ACC112 (cell line): ENCODE measurements at regions not wholly inside any gene's neighbourhood (a gene's known extent, or its start where the extent isn't known, plus 50 kb on each side); places are given as distances from the start of the nearest gene placed in this dataset.

Experiments
- H2AFZ ChIP-seq: fragments of 200-600 bp; sonication (generic); one replicate; pipeline ENCODE4 v1.6.0; 2017; ENCODE audit warnings: antibody characterized with exemption, low read length; ENCODE audit not compliant: unreplicated experiment
- H3K27ac ChIP-seq: fragments of 200-600 bp; sonication (generic); 2 replicates; pipeline ENCODE4 v1.5.1; 2014; ENCODE audit warnings: low read depth, mild to moderate bottlenecking, antibody characterized with exemption, low read length, moderate library complexity
- H3K27me3 ChIP-seq: fragments of 200-600 bp; sonication (generic); 2 replicates; pipeline ENCODE4 v1.6.1; 2014; ENCODE audit warnings: mild to moderate bottlenecking, antibody characterized with exemption, low read length, moderate library complexity, mixed read lengths; ENCODE audit not compliant: insufficient read depth
- H3K36me3 ChIP-seq: fragments of 200-600 bp; sonication (generic); 2 replicates; pipeline ENCODE4 v1.6.1; 2016; ENCODE audit warnings: mild to moderate bottlenecking, antibody characterized with exemption, low read length, moderate library complexity, mixed read lengths; ENCODE audit not compliant: insufficient read depth
- H3K4me1 ChIP-seq: fragments of 200-600 bp; sonication (generic); one replicate; pipeline ENCODE4 v1.6.1; 2016; ENCODE audit warnings: low read length, mixed read lengths; ENCODE audit not compliant: insufficient read depth, unreplicated experiment, control insufficient read depth
- H3K4me3 ChIP-seq: fragments of 200-600 bp; sonication (generic); 2 replicates; pipeline ENCODE4 v1.5.1; 2014; ENCODE audit warnings: mild to moderate bottlenecking, low read depth, low read length
- H3K79me2 ChIP-seq: fragments of 200-600 bp; sonication (generic); one replicate; pipeline ENCODE4 v1.6.0; 2016; ENCODE audit warnings: low read length; ENCODE audit not compliant: control insufficient read depth, unreplicated experiment, insufficient read depth

DNA sequence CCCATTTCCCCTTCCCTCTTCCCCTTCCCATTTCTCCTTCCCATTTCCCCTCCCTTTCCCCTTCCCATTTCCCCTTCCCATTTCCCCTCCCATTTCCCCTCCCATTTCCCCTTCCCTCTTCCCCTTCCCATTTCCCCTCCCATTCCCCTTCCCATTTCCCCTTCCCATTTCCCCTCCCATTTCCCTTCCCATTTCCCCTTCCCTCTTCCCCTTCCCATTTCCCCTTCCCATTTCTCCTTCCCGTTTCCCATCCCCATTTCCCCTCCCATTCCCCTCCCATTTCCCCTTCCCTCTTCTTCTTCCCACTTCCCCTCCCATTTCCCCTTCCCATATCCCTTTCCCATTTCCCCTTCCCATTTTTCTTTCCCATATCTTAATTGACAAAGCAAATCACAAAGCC, 109.0 kb downstream of the OLFM1 start:
- peaks cover 35% of the 10 kb centered on the region for H3K27me3 ChIP-seq
- H3K79me2 ChIP-seq = no peaks in the 10 kb centered on the region
- no peaks in the 10 kb centered on the region for H3K36me3 ChIP-seq
- H3K27ac ChIP-seq = no peak overlapping the region
- no peak overlapping the region for H2AFZ ChIP-seq
- no peak overlapping the region for H3K4me3 ChIP-seq
- no peaks in the 10 kb centered on the region for H3K4me1 ChIP-seq

DNA sequence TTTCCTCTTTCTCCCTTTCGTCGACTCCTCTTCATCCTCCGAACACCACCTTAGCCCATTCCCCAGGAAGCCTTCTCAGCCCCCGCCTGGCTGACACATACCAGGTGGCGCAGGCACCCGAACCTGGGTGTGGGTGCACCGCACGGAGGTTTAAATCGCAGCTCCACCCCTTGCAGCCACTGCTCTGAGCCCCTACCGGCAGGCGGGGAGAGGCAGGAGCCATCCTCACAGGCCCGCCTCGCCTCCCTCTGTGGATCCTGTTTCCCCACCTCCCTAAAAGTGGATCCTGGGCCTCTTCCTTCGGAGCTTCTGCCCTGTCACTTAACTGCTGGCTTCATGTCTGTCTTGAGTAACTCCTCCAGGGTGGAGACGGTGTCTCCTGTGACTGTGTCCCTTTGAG, 110.7 kb downstream of the OLFM1 start:
- Histone ChIP-seq H3K4me3 (no peak overlapping the region), H3K27ac (no peak overlapping the region), H3K36me3 (no peaks in the 10 kb centered on the region), H3K27me3 (peaks cover 38% of the 10 kb centered on the region), H2AFZ (no peak overlapping the region), H3K79me2 (no peaks in the 10 kb centered on the region), H3K4me1 (no peaks in the 10 kb centered on the region)

DNA sequence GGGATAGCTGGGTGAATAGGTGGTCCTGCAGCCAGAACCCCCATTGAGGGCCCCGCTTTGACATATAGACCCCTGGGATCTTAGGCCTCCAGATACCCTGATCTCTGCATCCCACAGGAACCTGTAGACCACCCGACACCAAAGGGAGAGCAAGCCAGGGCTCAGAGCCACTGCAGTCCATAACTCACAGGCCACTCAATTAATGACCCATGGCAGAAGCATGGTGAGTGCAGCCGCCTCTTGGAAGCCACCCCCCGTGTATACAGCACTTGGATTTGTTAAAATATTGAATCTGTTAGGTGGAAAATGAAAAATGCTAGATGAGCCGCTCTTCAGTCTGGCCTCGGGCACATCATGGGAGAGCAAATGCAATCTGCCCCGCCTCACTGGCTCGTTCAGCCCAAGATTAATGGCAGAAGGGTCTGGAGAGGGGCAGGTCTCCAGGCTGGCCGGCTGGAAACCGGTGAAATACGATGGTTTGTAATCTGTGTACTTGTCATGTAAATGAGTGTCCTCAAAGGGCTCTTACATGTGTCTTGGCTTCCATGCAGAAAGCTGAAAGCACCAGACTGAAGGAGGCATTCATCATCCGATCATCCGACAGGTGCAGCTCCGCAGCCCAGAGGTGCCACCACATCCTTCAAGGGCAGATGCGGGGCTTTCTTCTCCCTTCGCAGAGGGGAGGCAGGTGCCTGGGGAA, 111.3 kb downstream of the OLFM1 start:
- Histone ChIP-seq H3K4me3 (no peak overlapping the region), H3K36me3 (no peaks in the 10 kb centered on the region), H3K27me3 (peaks cover 38% of the 10 kb centered on the region), H2AFZ (no peak overlapping the region), H3K27ac (no peak overlapping the region), H3K79me2 (no peaks in the 10 kb centered on the region), H3K4me1 (no peaks in the 10 kb centered on the region)

DNA sequence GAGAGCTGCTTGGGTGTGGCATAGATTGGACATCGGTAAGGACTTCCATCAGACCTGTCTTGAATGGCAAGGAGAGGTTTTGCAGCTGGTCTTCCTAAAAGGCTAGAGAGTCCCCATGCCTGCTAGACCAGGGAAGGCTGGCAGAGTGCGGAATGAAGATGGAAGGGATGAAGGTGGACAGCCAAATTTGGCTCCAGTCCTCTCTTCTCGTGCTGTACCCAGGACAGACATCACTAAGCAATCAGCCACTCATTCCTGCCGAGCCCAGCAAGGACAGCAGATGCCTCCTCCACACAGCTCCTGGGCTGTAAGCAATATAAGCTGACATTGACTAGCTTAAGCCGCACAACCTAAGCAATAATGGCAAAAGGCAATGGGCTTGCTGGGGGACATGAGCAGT, 112.0 kb downstream of the OLFM1 start:
- H3K27ac ChIP-seq = no peak overlapping the region
- no peak overlapping the region for H3K4me3 ChIP-seq
- no peaks in the 10 kb centered on the region for H3K4me1 ChIP-seq
- peaks cover 33% of the 10 kb centered on the region for H3K27me3 ChIP-seq
- no peak overlapping the region for H2AFZ ChIP-seq
- H3K36me3 ChIP-seq = no peaks in the 10 kb centered on the region
- H3K79me2 ChIP-seq = no peaks in the 10 kb centered on the region

DNA sequence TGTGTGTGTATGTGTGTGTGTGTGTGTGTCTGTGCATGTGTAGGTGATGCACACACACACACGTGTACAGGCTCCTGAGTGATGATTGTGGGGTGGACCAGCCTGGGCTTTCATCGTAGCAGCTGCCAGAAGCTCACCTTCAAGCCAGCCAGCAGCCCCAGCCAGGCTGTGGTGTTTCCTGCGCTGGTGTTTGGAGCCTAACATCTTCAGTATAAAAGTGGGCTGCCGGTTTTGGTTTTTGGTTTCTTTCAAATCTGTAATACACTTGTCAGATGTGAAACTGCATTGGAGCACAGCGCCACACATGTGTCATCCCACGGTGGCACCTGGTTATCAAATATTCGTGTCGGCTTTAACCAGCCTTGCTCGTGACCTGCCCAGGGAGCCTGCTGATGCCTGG, 114.2 kb downstream of the OLFM1 start:
- Histone ChIP-seq H3K27me3 (peaks cover 38% of the 10 kb centered on the region), H3K79me2 (no peaks in the 10 kb centered on the region), H2AFZ (no peak overlapping the region), H3K4me1 (no peaks in the 10 kb centered on the region), H3K27ac (no peak overlapping the region), H3K4me3 (no peak overlapping the region), H3K36me3 (no peaks in the 10 kb centered on the region)

DNA sequence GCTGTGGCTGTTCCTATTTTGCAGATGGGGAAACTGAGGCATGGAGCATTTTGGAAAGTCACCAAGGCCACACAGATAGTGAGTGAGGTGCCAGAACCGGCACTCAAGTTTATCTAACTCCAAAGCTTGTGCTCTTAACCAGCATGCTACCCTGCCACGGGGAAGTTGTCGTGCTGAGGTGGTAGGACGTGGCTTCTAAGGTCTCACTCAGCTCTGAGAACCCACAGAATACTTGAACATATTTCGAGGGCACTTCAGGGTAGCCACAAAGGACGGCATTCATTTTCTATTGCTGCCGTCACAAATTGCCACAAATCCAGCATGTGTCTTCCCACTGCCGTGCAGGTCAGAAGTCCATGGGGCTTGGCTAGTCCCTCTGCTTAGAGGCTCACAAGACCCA, 116.7 kb downstream of the OLFM1 start:
- Histone ChIP-seq H3K27me3 (peaks cover 35% of the 10 kb centered on the region), H3K4me3 (no peak overlapping the region), H3K4me1 (no peaks in the 10 kb centered on the region), H3K79me2 (no peaks in the 10 kb centered on the region), H3K27ac (no peak overlapping the region), H3K36me3 (no peaks in the 10 kb centered on the region), H2AFZ (no peak overlapping the region)

DNA sequence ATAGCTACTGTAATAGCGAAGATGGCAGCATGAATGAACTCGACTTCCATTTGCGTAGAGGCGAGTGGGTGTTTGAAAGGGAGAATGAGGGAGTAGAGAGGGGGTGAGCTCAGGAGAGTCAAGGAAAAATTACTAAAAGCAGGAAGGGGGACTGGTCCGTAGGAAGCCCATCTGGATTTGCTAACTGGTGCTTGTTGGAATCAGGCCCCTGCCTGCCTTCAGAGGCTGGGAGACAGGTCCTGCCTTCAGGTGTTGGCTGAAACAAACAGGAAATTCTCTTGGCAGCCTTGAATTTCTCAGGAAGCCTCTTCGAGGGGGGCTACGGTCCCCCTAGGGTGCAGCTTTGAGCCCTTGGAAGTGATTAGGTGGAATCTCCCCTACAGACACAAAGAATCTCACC, 121.7 kb downstream of the OLFM1 start:
- no peaks in the 10 kb centered on the region for H3K4me1 ChIP-seq
- no peak overlapping the region for H3K27ac ChIP-seq
- peaks cover 48% of the 10 kb centered on the region for H3K27me3 ChIP-seq
- no peaks in the 10 kb centered on the region for H3K79me2 ChIP-seq
- H2AFZ ChIP-seq = no peak overlapping the region
- H3K36me3 ChIP-seq = no peaks in the 10 kb centered on the region
- H3K4me3 ChIP-seq = no peak overlapping the region

DNA sequence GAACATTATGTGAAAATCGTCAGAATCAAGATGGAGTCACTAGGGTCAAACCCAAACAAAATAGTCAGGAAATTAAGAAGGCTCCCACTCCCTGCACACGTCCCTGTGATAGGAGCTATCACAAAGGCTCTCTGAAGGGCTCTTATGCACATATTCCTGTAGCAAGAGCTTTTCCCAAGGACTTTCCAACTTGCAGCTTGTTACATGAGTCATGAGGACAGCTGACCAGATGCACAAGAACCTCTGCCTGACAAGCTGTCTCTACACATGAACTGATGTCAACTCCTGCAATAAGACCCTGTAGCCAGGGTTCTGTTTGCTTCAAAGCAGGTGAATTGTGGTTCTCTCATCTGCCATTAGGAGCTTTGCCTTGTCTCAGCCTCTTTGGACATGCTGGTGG, 122.4 kb downstream of the OLFM1 start:
- Histone ChIP-seq H3K4me1 (no peaks in the 10 kb centered on the region), H3K4me3 (no peak overlapping the region), H3K36me3 (no peaks in the 10 kb centered on the region), H3K27ac (no peak overlapping the region), H3K79me2 (no peaks in the 10 kb centered on the region), H3K27me3 (peaks cover 55% of the 10 kb centered on the region), H2AFZ (no peak overlapping the region)

DNA sequence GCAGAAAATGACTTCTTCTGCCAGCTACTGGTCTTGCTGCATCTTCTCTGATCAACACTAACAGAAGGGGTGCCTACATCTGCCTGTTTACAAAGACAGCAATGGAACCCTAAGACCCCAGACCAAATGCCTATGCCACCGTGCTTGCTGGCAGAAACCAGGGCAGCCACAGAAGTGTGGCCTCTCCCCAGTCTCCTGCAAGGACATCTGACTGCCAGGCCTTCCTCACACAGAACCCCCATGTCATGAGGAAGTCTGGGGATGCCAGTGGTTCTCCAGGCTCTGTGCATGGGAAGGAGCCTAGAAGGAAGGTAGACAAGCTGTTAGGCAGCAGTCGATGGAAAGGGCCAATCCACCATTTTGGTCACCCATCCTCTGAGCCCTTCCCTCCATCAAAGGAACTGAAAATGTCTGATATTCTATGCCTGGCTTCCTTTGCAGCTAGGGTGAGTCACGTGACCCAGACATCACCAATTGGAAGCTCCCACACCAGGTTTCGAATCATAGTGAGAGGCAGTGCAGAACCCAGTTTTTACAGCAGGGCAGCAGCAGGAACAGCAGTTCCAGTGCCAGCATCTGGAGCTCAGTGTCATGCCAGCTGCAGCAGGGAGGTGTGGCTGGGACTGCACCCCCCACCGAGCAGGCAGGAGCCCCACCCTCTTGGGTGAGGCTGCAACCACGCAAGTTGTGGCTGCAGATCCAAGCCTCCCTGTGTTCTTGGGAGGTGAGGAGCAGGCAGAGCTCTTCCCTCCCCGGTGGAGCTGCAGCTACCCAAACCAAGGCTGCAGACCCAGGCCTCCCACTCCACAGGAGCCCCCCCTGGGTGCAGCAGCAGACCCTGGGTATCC, 123.4 kb downstream of the OLFM1 start:
- H3K27ac ChIP-seq = no peak overlapping the region
- H2AFZ ChIP-seq = no peak overlapping the region
- peaks cover 58% of the 10 kb centered on the region for H3K27me3 ChIP-seq
- no peak overlapping the region for H3K4me3 ChIP-seq
- no peaks in the 10 kb centered on the region for H3K79me2 ChIP-seq
- no peaks in the 10 kb centered on the region for H3K4me1 ChIP-seq
- no peaks in the 10 kb centered on the region for H3K36me3 ChIP-seq

DNA sequence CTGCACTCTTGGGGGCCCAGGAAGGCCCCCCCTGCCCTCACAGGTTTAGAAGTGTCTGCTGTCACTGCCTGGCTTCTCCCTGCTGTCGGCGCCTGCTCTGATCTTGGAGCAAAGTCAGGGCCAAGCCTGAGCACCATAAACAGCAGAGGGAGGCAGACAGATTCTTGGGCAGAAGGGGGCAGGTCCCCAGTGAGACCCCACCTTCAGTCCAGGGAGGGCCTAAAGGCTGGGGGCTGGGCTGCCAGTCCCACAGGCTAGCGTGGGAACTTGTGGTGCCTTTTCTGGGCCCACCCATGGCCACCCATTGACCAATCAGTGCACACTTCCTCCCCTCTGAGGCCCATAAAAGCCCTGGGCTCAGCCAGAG, 124.0 kb downstream of the OLFM1 start:
- no peaks in the 10 kb centered on the region for H3K79me2 ChIP-seq
- H3K4me3 ChIP-seq = no peak overlapping the region
- H2AFZ ChIP-seq = no peak overlapping the region
- H3K36me3 ChIP-seq = no peaks in the 10 kb centered on the region
- H3K27ac ChIP-seq = no peak overlapping the region
- H3K4me1 ChIP-seq = no peaks in the 10 kb centered on the region
- H3K27me3 ChIP-seq = peaks cover 64% of the 10 kb centered on the region

DNA sequence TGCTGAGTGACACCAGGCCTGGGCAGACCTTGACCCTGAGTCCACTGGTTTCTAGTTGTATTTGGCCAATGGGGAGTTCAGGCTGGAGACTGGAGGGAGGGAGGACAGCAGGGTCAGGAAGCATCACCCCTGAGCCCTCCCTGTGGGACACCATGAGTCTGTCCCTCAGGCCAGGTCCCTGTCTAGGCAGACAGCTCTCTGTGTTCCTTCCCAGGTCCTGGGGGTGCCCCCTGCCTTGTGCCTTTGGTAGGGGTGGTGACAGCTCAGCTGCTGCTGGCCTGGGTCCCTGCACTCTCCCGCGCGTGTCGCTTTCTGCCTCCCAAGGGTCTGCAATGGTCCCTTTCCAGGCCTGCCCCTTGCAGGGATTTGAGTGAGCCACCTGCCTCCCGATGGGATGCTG, 125.5 kb downstream of the OLFM1 start:
- Histone ChIP-seq H3K27me3 (peaks cover 72% of the 10 kb centered on the region), H2AFZ (no peak overlapping the region), H3K27ac (no peak overlapping the region), H3K4me1 (no peaks in the 10 kb centered on the region), H3K4me3 (no peak overlapping the region), H3K79me2 (no peaks in the 10 kb centered on the region), H3K36me3 (no peaks in the 10 kb centered on the region)
